Activated effector memory CD4-positive, alpha-beta T cell treated with anti-CD3 and anti-CD28 coated beads, Interleukin-2, amount 50 U/mL, for 16 hours (primary cell): ENCODE measurements at regions not wholly inside any gene's neighbourhood (a gene's known extent, or its start where the extent isn't known, plus 50 kb on each side); places are given as distances from the start of the nearest gene placed in this dataset.
A peak's percentile ranks its signal among the peaks of the same experiment; 100 is the strongest.
"Not testable (repeated sequence)": the region's sequence is repeated elsewhere in the genome, so short reads cannot be mapped to it uniquely, and the experiment has no call there.

ENCODE experiments used
- DNase-seq: peaks from one replicate; pipeline ENCODE4 v3.0.0-alpha.2; 2020

DNA sequence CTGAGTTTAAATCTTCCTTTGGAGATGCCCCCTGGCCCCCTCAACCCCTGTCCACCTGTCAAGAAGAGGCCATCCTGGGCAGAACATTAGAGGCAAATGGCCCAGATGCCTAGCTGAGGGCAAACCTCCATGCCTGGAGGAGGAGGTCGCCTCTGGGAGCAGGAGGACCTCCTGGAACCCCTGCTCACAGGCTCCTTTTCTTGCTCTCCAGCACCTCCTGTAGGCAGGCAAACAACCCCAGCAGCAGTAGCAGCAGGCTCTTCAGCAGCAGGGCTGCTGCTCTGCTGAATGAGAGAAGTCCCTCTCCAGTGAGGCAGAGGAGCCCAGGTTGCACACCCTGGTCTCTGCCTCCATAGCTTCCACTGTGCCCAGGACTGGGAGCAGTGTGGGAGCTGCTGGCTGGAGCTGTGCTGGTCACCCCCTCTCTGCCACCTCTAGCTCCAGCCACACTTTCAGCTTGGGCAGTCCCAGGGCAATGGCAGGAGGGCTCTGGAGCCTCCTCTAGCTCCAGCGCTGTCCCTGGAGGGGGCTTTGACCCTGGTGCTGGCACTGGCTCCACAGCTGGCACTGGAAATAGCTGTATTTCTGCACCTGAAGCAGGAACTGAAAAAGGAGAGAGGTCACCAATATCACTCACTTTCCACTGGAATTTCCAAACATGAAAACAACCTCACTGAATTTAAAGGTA is 1494.5 kb upstream of the TPTE start:
- not testable (repeated sequence) for DNase-seq

DNA sequence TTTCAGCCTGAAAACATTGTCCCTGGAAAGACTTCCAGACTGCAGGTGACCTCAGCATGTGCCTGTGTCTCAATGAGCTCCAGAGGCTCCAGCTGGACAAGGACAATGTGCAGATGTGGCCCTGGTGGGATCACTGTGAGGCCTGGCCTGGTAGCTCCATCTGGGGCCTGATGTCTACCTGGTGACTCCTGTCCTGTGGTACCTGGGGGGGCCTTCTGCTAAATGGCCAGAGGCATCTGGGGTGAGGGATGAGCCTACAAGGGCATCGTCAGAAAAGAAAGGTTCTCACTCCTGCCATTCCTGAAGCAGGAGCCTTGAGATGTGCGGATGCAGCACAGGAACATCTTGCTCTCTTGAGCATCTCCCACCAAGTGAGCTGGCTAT is 1494.0 kb upstream of the TPTE start:
- not testable (repeated sequence) for DNase-seq

DNA sequence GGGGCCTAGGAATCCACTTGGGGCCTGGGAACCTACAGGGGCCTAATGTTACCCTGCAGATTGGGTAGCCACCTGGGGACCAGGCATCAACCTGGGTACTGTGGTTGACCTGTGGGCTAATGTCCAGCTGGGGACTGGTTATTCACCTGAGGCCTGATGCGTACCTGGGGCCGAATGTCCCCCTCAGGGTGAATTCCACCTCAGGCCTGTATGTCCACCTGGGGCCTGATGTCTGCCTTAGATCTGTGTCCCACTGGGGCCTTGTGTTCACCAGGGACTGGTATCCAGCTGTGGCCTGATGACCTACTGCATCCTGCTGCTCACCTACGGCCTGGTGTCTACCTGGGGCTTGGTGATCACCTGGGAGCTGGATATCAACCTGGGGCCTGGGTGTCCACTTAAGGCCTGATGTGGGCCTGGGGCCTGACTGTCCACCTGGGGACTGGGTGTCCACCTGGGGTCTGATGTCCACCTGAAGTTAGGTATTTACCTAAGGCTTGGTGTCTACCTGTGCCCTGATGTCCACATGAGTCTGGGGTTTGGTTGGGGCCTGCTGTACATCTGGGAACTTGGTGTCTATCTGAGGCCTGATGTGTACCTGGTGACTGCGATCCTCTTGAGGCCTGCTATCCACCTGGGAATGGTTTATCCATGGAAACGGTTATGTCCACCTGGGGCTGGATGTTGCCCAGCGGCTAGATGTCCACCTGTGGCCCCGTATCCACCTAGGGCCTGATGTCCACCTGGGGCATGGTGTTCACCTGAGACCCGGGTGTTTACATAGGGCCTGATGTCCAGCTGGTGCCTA is 1492.6 kb upstream of the TPTE start:
- not testable (repeated sequence) for DNase-seq

- not testable (repeated sequence) for DNase-seq
These were observed 1491.2 kb upstream of the TPTE start for GRCh38 chr21:9030141-9030665.

- DNase-seq = not testable (repeated sequence)
These were observed 1489.7 kb upstream of the TPTE start for GRCh38 chr21:9031482-9032374.

DNA sequence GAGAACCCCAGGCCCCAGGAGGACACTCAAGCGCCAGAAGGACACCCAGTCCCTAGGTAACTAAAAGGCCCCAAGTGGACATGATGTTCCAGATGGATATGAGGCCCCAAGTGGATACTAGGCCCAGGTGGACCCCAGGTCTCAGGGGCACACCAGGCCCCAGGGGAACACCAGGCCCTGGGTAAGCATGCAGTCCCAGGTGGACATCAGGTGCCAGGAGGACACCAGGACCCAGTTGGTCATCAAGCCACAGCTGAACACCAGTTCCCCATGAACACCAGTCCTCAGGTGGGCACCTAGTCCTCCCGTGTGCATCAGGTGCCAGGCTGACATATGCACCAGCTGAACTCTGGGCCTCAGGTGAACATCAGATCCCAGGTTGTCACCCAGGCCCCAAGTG is 1488.8 kb upstream of the TPTE start:
- DNase-seq = not testable (repeated sequence)

DNA sequence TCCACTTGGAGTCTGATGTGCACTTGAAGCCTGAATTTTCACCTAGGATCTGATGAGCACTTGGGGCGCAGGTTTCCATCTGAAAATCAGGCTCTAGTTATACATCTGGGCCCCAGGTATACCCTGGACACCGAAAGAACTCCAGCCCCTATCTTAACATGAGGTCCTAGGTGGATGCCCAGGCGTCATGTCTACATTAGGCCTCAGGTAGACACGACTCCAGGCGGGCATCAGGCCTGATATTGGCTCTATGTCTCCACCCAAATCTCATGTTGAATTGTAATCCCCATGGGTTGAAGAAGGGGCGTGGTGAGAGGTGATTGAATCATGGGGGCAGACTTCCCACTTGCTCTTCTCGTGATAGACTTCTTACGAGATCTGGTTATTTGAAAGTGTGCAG is 1488.1 kb upstream of the TPTE start:
- DNase-seq = not testable (repeated sequence)

DNA sequence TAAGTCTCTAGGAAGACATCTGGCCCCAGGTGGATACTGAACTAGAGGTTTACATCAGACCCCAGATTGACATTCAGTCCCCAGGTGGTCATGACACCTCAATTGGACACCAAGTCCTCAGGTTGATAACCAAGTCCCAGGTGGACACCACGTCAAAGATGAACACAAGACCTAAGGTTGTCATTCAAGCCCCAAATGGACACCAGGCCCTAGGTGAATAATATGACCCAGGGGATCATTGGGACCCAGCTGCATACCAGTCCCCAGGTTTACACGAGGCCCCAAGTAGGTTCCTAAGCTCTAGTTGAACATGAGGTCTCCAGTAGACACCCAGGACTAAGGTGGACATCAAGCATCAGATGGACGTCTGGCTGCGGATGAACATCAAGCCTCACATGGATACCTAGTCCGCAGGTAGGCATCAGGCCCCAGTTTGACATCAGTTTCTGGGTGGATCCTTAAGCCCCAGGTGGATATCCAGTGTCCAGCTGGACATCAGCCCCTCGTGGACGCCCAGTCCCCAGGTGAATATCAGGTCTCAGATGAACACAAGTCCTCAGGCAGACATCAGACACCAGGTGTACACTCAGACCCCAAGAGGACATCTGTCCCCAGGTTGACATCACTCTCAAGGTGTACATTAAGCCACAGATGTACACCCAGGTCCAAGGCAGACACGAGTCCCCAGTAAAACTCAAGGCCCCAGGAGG is 1486.7 kb upstream of the TPTE start:
- DNase-seq = peak; percentile 62

DNA sequence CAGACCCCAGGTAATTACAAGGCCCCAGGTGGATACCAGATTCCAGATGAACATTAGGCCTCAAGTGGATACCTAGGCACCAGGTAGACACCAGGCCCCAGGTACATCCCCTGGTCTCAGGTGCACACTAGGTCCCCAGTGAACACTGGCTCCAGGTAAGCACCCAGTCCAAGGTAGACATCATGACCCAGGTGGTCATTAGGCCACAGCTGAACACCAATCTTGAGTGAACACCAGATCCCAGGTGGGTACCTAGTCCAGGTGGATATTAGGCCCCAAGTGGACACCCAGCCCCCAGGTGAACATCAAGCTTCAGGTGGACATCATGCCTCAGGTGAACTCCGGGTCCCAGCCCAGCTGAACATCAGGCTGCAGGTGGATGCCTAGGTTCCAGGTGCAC is 1486.2 kb upstream of the TPTE start:
- DNase-seq = peak; percentile 59

DNA sequence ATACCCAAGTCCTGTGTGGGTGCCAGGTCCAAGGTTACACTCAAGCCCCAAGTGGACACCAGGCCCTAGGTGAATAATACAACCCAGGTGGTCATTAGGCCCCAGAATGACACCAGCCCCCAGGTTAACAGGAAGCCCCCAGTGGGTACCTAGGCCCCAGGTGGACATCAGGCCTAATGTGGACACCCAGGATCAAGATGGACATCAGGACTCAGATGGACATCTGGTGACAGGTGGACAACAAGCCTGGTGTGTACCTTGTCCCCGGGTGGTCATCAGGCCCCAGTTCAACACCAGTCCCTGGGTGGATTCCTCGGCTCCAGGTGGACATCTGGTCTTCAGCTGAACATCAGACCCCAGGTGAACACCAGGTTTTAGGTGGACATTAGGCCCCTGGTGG is 1485.4 kb upstream of the TPTE start:
- DNase-seq = peak; percentile 65

GRCh38 chr21:9036966-9037587 is 1484.3 kb upstream of the TPTE start:
- DNase-seq = not testable (repeated sequence)

DNA sequence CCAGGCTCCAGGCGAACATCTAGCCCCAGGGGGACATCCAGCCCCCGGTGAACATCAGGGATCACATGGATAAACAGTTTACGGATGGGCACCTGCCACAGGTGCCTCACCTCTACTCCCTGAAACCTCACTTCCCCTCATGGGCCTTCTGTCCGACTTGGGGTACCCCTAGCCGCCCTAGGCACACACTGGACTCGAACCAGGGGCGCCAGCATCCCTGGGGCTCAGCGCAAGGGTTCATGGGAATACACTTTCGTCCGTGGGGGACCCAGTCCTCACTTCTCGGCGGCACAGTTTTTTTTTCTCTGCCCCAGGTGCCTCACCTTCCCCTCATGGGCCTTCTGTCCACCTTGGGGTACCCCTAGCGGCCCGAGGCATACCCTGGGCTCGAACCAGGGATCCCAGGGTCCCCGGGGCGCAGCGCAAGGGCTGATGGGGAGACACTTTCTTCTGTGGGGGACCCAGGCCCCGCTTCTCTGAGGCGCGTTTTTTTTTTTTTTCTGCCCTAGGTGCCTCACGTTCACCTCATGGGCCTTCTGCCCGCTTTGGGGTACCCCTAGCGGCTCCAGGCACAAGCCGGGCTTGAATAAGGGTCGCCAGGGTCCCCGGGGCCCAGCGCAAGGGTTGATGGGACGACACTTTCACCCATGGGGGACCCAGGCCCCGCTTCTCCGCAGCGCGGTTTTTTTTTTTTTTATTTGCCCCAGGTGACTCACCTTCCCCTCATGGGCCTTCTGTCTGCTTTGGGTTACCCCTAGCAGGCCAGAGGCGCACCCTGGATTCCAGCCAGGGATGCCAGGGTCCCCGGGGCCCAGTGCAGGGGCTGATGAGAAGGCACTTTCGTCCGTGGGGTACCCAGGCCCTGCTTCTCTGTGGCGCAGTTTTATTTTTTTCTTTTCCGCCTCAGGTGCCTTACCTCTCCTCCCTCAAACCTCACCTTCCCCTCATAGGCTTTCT is 1483.5 kb upstream of the TPTE start:
- peak; percentile 54 for DNase-seq

DNA sequence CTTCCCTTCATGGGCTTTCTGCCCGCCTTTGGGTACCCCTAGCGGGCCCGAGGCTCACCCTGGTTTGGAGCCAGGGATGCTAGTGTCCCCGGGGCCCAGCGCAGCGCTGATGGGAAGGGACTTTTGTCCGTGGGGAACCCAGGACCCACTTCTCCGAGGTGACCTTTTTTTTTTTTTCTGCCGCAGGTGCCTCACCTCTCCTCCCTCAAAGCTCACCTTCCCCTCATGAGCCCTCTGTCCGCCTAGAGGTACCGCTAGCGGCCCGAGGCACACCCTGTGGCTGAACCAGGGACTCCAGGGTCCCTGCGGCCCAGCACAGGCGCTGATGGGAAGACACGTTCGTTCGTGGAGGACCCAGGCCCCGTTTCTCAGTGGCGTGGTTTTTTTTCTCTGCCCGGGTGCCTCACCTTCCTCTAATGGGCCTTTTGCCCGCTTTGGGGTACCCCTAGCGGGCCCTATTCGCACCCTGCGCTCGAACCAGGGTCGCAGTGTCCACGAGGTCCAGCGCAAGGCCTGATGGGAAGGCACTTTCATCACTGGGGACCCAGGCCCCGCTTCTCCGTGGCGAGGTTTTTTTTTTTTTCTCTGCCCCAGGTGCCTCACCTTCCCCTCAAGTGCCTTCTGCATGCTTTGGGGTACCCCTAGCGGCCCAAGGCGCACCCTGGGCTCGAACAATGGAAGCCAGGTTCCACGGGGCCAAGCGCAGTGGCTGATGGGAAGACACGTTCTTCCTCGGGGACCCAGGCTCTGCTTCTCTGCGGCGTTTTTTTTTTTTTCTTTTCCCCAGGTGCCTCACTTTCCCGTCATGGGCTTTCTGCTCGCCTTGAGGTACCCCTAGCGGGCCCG is 1481.6 kb upstream of the TPTE start:
- not testable (repeated sequence) for DNase-seq

GRCh38 chr21:9040406-9040805 is 1481.0 kb upstream of the TPTE start:
- not testable (repeated sequence) for DNase-seq

DNA sequence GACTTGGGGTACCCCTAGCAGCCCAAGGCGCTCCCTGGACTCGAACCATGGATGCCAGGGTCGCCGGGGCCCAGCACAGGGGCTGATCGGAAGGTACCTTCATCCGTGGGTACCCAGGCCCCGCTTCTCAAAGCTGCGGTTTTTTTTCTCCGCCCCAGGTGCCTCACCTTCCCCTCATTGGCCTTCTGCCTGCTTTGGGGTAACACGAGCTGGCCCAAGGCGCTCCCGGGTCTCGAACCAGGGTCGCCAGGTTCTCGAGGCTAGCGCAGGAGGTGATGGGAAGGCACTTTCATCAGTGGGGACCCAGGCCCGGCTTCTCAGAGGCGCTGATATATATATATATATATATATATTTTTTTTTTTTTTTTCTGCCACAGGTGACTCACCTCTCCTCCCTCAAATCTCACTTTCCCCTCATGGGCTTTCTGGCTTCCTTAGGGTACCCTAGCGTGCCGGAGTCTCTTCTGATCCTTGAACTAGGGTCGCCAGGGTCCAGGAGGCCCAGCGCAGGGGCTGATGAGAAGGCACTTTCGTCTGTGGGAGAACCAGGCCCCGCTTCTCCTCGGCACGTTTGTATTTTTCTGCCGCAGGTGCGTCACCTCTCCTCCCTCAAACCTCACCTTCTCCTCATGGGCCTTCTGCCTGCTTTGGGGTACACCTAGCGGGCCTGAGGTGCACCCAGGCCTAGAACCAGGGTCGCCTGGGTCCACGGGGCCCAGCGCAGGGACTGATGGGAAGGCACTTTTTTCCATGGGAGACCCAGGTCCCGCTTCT is 1480.0 kb upstream of the TPTE start:
- DNase-seq = peak; percentile 59

DNA sequence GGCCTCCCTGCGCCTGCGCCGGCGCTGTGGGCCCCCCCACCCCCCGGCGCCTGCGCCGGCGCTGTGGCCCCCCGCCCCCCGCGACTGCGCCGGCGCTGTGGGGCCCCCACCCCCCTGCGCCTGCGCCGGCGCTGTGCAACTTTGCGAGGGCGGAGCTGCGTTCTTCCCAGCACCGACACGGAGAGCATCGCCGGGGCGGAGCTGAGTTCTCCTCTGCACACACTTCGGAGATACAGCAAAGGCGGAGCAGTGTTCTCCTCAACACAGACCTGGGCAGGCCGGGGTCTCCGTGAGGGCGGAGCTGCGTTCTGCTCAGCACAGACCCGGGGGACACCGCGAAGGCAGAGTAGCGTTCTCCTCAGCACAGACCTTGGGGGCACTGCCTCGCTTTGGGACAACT is 1478.3 kb upstream of the TPTE start:
- DNase-seq = not testable (repeated sequence)

DNA sequence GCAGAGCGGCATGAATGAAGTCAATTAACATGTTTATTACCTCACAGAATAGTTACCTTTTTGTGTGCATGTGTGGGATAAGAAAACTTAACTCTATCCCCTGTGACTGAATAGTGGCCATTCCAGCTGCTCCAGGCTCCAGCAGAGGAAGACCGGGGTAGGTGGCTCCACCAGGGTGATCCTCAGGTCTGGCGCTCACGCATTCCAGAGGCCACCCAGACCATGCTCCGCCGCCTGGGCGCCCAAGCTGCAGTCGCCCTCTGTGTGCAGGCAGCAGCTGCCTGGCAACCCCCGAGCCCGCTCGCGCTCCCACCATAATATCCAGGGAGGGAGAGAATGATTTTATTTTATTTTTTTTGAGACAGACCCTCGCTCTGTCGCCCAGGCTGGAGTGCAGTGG is 1474.5 kb upstream of the TPTE start:
- DNase-seq = not testable (repeated sequence)

- peak; percentile 55 for DNase-seq
These were observed 1453.9 kb upstream of the TPTE start for GRCh38 chr21:9067515-9067914.

- DNase-seq = not testable (repeated sequence)
These were observed 1452.8 kb upstream of the TPTE start for GRCh38 chr21:9068622-9069021.
